Transverse colon (tissue), 3 donors: ENCODE measurements at regions not wholly inside any gene's neighbourhood (a gene's known extent, or its start where the extent isn't known, plus 50 kb on each side); places are given as distances from the start of the nearest gene placed in this dataset.

Experiments used
- CTCF ChIP-seq, 5 experiments: fragments of 200-600 bp in 3 of 5; fragments of 450-650 bp in 2 of 5; sonication (generic) in 3 of 5; IDR thresholded peaks; 1 replicate in 2 of 5; 2 replicates in 3 of 5; pipeline ENCODE4 v1.5.1; 2016 to 2017; ENCODE audit warnings: antibody characterized with exemption in 5 of 5, inconsistent platforms in 3 of 5, mild to moderate bottlenecking in 2 of 5, moderate library complexity in 1 of 5
- POLR2A ChIP-seq: fragments of 450-650 bp; IDR thresholded peaks from one replicate; pipeline ENCODE4 v1.6.1; 2016; ENCODE audit warnings: antibody characterized with exemption, mild to moderate bottlenecking, moderate library complexity

GRCh38 chr7:26584326-26584725 is 280.1 kb downstream of the SKAP2 start:
- TF ChIP-seq CTCF (IDR thresholded peaks at IDR 0.05) (no peak), POLR2A (no peak)
